Right lobe of liver (tissue), 4 donors: ENCODE measurements at regions not wholly inside any gene's neighbourhood (a gene's known extent, or its start where the extent isn't known, plus 50 kb on each side); places are given as distances from the start of the nearest gene placed in this dataset.

Experiments used
- CTCF ChIP-seq, 4 donors: fragments of 200-600 bp in 3 of 4; fragments of 450-650 bp in 1 of 4; IDR thresholded peaks; one replicate each; pipeline versions ENCODE4 v1.5.1 to v1.8.0; 2016 to 2022; ENCODE audit warnings: antibody characterized with exemption in 4 of 4, mild to moderate bottlenecking in 2 of 4
- POLR2A ChIP-seq: fragments of 450-650 bp; IDR thresholded peaks from one replicate; pipeline ENCODE4 v1.6.1; 2017; ENCODE audit warnings: antibody characterized with exemption, mild to moderate bottlenecking
- donor health status: DM: no; HTN: no; CAD: no.
- donor health status: DM: no; HTN: no; CAD: no.
- donor health status: DM: no; HTN: yes; CAD: no.

DNA sequence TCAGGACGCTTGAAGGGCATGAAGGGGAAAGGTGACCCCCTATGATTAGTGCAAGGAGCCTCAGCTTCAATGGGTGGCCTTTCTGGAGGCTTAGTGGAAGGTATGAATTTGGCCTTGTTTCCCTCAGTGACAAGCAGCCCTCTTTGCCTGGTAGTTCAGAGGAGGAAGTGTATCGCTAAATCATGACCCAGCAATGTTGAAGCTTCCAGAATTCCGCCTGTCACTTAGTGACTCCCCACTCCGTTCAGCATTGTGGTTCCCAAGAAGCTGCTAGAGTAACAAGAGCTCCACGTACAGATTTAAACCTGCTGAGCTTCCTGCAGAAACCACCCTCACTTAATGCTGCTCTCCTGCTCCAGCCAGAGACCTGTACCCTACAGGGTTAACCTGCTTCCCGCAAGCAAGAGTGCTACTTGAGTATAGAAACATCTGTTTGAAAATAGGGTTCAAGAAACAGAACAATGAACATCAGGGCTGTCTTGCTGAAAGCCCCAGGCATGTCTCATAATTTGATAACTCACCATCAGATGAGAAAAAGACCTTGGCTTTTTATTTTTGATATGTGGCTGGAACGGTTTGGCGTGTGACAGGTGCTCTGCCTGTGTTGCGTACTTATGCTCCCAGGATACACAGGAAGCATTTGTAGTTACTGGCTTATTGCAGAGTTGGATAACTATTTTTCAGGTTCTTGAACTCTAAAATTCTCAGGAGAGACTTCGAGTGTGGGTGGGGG is 105.2 kb downstream of the UCHL1 start:
- TF ChIP-seq POLR2A = no peak
- TF ChIP-seq CTCF (IDR thresholded peaks at IDR 0.05) = no peak
